ENCODE measurements at regions not wholly inside any gene's neighbourhood (a gene's known extent, or its start where the extent isn't known, plus 50 kb on each side); places are given as distances from the start of the nearest gene placed in this dataset.
A peak's percentile ranks its signal among the peaks of the same experiment; 100 is the strongest.

- H3K27ac Mint-ChIP-seq = no peak overlapping the region
- Histone ChIP-seq H3K27me3 (peaks cover 44% of the 10 kb centered on the region), H3K4me2 (no peak overlapping the region), H3K9me3 (ENCODE audit: low read depth) (no peaks in the 10 kb centered on the region), H3K4me1 (peaks cover 10% of the 10 kb centered on the region), H3F3A (ENCODE audit: low read depth) (no peaks in the 10 kb centered on the region), H3K9ac (no peak overlapping the region), H3K27ac (no peak overlapping the region), H3K79me2 (ENCODE audit: low read depth) (no peaks in the 10 kb centered on the region), H4K20me1 (ENCODE audit: low read depth) (no peaks in the 10 kb centered on the region), H3K4me3 (no peak overlapping the region), H3K36me3 (no peaks in the 10 kb centered on the region), H2AFZ (replicated peaks) (no peak overlapping the region)
- TF ChIP-seq CTCF (IDR thresholded peaks at IDR 0.05) (no peak), EZH2phosphoT487 (IDR thresholded peaks at IDR 0.05) (no peak), EZH2 (IDR thresholded peaks at IDR 0.05) (no peak)
- H3K36me3 Mint-ChIP-seq = peaks cover 2% of the 10 kb centered on the region
- peaks cover 14% of the 10 kb centered on the region for H3K4me1 Mint-ChIP-seq
- H3K27me3 Mint-ChIP-seq (ENCODE audit: insufficient read depth, low read depth) = peaks cover 5% of the 10 kb centered on the region
- peaks cover 15% of the 10 kb centered on the region for H3K9me3 Mint-ChIP-seq
- no peak overlapping the region for H3K4me3 Mint-ChIP-seq
- DNase-seq (ENCODE audit: low spot score) = no peak
Observed at GRCh38 chr3:30078736-30079135, 527.7 kb upstream of the TGFBR2 start.

GRCh38 chr3:30081904-30082303, 524.5 kb upstream of the TGFBR2 start:
- Histone ChIP-seq H3F3A (ENCODE audit: low read depth) (peaks cover 8% of the 10 kb centered on the region), H2AFZ (replicated peaks) (no peak overlapping the region), H3K4me1 (peaks cover 16% of the 10 kb centered on the region), H3K36me3 (no peaks in the 10 kb centered on the region), H3K79me2 (ENCODE audit: low read depth) (no peaks in the 10 kb centered on the region), H4K20me1 (ENCODE audit: low read depth) (peaks cover 4% of the 10 kb centered on the region), H3K27me3 (peaks cover 73% of the 10 kb centered on the region), H3K27ac (no peak overlapping the region), H3K4me3 (no peak overlapping the region), H3K9me3 (ENCODE audit: low read depth) (no peaks in the 10 kb centered on the region), H3K4me2 (no peak overlapping the region), H3K9ac (no peak overlapping the region)
- Mint-ChIP-seq H3K4me1 (peaks cover 29% of the 10 kb centered on the region), H3K4me3 (no peak overlapping the region), H3K27me3 (ENCODE audit: insufficient read depth, low read depth) (peaks cover 5% of the 10 kb centered on the region), H3K9me3 (peaks cover 9% of the 10 kb centered on the region), H3K36me3 (peaks cover 2% of the 10 kb centered on the region), H3K27ac (no peak overlapping the region)
- no peak for DNase-seq (ENCODE audit: low spot score)
- TF ChIP-seq CTCF (IDR thresholded peaks at IDR 0.05) (no peak), EZH2phosphoT487 (IDR thresholded peaks at IDR 0.05) (no peak), EZH2 (IDR thresholded peaks at IDR 0.05) (no peak)

- H3K9me3 Mint-ChIP-seq = peaks cover 5% of the 10 kb centered on the region
- peak; percentile 28 for DNase-seq (ENCODE audit: low spot score)
- H3K27me3 ChIP-seq = peaks cover 75% of the 10 kb centered on the region
Observed at GRCh38 chr3:30082652-30083051, 523.7 kb upstream of the TGFBR2 start.

More at GRCh38 chr3:30082652-30083051, 523.7 kb upstream of the TGFBR2 start:
- Histone ChIP-seq H3F3A (ENCODE audit: low read depth) (peaks cover 8% of the 10 kb centered on the region), H3K4me1 (peaks cover 16% of the 10 kb centered on the region), H2AFZ (replicated peaks) (no peak overlapping the region), H3K4me3 (no peak overlapping the region), H3K36me3 (no peaks in the 10 kb centered on the region), H3K27ac (no peak overlapping the region), H3K4me2 (peak overlapping the region; percentile 1), H3K79me2 (ENCODE audit: low read depth) (no peaks in the 10 kb centered on the region), H3K9ac (no peak overlapping the region), H4K20me1 (ENCODE audit: low read depth) (peaks cover 4% of the 10 kb centered on the region), H3K9me3 (ENCODE audit: low read depth) (no peaks in the 10 kb centered on the region)
- Mint-ChIP-seq H3K4me1 (peaks cover 29% of the 10 kb centered on the region), H3K36me3 (peaks cover 2% of the 10 kb centered on the region), H3K27ac (no peak overlapping the region), H3K4me3 (no peak overlapping the region), H3K27me3 (ENCODE audit: insufficient read depth, low read depth) (peaks cover 5% of the 10 kb centered on the region)
- peak; percentile 33 for TF ChIP-seq EZH2 (IDR thresholded peaks at IDR 0.05)
- TF ChIP-seq EZH2phosphoT487 (IDR thresholded peaks at IDR 0.05) = no peak
- no peak for TF ChIP-seq CTCF (IDR thresholded peaks at IDR 0.05)

Measured in neural progenitor cell (in vitro differentiated cells).